ENCODE measurements at regions not wholly inside any gene's neighbourhood (a gene's known extent, or its start where the extent isn't known, plus 50 kb on each side); places are given as distances from the start of the nearest gene placed in this dataset.
"Not testable (repeated sequence)": the region's sequence is repeated elsewhere in the genome, so short reads cannot be mapped to it uniquely, and the experiment has no call there.

GRCh38 chr7:25069900-25070443 lies 55.1 kb downstream of the CYCS start:
- peak; percentile 8 for DNase-seq

DNA sequence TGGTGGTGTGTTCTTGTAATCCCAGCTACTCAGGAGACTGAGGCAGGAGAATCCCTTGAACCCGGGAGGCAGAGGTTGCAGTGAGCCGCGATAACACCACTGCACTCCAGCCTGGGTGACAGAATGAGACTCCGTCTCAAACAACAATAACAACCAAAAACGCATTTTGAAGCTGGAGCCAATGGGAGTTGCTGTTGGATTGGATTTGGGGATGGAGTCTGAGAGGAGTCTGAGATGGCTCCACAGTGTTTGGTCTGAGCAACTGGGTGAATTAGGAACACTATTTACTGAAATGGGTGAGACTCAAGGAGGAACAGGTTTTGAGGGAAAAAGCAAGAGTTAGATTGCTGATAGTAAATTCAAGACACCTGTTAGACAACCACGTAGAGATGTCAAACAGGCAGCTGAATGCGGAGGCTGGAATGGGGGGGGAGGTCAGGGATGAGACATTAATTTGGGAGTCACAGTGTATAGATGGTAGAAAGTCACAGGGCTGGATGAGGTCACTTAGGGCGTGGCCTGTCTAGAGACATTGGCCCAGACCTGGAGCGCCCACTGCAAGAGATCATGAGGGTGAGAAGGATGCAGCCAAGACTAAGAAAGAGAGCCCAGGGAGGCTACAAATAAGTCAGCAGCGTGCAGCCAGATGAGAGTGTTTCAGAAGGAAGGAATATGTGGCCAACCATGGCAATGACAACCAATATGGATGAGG lies 56.4 kb downstream of the CYCS start:
- DNase-seq: no peak

GRCh38 chr7:25067726-25068501 lies 57.1 kb downstream of the CYCS start:
- no peak for DNase-seq

DNA sequence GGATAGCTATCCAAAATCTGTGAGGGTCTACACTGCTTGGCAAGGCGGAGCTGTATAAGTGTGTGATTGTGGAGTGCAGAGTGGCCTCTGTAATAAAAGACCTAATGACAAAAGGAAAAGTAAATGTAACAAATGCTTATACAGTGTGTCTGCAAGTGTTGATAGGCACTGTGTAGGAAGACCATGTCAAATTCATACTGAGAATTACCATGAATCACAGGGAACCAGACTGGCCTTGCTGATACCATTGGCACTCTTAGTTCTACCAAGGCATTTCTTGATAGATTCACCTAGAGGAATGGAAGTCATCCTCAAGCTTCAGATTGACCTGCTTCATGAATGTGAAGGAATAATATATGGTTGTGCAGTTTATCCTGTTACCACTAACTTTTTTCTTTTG lies 58.8 kb downstream of the CYCS start:
- no peak for DNase-seq

GRCh38 chr7:25062380-25062779 lies 62.7 kb downstream of the CYCS start:
- no peak for DNase-seq

DNA sequence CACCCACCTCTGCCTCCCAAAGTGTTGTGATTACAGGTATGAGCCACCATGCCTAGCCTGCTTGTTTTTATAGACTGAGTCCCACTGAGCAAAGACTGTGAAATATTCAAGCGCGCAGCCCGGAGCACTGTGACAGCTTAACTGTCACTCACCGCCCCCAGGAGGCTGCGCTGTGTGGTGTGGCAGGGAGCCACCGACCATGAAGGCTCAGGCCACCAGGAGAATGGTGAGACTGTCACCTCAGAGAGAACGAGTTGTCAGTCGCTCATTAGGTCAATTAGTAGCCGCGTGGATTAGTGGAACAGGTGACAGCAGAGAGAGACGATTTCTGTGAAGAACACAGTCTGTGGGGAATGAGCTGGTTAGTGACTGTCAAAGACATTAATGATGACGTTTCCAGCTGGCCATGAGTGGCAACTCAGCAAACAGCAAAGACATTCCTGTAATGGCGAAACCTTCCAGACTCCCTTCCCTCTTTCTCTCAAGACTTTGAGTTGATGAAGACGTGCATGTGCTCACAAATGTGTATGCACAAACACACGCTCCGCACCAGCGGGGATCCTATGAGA lies 64.5 kb downstream of the CYCS start:
- no peak for DNase-seq

- no peak for DNase-seq
These were observed 65.5 kb downstream of the CYCS start for GRCh38 chr7:25059576-25059975.

DNA sequence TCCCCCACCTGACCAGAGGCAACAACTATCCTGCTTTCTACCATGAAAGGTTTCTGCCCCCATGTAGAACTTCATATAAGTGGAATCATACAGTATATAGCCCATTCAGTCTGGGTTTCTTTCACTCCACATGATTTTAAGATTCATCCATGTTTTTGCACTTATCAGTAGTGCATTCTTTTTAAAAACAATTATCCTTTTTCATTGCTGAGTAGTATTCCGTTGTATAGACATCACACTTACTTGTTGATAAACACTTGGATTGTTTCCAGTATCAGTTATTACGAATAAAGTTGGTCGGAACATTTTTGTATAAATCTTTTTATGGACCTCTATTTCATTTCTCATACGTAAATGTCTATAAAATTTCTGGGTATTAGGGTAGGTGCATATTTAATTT lies 68.7 kb downstream of the CYCS start:
- no peak for DNase-seq

DNA sequence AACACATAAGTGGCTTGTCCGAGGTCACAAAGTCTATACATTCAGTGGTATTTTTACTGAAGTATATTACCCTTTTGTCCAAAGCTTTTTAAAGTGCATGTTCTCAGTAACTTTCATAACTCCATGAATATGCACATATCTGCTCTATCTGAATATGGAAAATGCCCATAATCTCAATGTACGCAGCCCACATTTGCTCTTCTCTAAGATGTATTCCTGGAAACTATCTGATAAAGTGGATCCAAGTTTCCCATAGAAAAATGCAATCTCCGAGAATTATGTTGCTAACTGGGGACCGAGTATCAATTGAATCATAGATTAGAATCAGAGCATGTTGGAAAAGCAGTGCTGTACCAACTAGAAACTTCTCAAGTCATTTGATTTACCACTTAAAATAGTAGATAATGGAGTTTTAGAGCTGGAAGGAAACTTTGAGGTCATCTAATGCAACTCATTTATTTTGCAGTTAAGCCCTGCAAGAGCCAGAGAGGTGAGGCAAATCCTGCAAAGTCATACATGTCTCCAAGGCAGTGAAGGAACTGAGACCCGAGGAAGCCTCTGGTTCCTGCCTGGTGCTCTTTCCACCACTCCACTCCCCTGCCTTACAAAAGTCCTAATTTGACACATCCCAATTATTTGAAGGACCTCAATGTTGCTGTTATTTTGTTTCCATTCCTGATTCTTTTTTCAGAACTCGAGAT lies 69.4 kb downstream of the CYCS start:
- DNase-seq: no peak

- no peak for DNase-seq
These were observed 70.1 kb downstream of the CYCS start for GRCh38 chr7:25054819-25055519.

- no peak for DNase-seq
These were observed 70.2 kb upstream of the OSBPL3 start for GRCh38 chr7:25050223-25050622.

DNA sequence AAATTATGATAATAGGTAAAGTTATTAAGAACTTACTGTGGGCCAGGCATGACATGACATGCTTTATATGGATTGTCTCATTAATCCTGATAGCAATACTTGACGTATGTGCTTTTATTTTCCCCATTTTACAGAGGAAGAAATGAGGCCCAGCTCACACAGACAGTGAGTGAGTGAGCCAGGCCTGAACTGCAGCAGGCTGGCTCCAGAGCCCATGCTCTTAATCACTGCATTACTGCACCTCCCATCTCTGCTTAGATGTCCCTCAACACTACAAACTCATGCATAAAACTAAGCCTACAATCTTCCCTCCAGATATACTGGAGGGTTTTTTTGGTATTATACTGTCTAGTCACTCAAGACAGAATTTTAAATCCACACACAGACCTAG lies 68.5 kb upstream of the OSBPL3 start:
- DNase-seq: no peak

DNA sequence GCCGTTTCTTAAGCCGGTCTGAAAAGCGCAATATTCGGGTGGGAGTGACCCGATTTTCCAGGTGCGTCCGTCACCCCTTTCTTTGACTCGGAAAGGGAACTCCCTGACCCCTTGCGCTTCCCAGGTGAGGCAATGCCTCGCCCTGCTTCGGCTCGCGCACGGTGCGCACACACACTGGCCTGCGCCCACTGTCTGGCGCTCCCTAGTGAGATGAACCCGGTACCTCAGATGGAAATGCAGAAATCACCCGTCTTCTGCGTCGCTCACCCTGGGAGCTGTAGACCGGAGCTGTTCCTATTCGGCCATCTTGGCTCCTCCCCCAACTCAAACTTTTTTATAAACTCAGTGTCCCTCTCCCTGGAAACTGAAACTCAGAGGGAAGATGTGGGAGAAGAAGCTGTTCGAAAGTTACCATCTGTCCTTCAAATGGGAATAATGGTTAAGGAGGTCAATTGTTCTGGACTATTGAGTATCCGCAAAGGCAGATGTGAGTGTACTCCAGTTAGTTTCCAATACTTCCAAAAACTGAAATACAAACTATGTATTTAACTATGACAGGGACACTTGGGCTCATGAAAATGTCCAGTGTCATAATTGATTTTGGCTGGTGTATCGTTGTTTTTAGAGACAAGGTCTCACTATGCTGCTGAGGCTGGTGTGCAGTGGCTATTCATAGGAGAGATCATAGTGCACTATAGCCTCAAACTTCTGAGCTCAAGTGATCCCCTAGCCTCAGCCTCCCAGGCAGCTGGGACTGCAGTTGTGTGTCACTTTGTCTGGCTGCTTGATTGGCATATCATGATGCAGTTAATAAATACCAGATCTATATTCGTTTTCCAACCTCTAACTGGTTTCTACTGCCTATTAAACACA lies 67.8 kb upstream of the OSBPL3 start:
- not testable (repeated sequence) for DNase-seq

DNA sequence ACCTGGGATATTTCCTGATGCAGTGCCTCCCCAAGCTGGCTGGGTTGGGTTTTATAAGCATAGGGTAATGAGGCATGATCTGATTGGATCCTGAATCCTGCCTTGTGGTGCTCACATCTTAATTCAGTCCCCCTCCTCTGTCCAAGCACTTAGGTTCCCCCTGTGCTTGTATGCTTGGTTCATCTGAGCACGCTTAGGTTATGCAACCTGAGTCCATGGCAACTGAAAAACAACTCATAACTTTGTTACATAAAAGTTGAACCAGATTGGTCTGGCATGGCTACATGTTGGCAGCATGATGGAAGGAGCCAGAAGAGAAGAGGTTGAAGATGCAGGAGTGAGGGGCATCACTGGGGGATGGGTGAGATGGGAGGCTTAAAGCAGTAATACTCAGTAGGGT lies 57.3 kb upstream of the OSBPL3 start:
- no peak for DNase-seq

DNA sequence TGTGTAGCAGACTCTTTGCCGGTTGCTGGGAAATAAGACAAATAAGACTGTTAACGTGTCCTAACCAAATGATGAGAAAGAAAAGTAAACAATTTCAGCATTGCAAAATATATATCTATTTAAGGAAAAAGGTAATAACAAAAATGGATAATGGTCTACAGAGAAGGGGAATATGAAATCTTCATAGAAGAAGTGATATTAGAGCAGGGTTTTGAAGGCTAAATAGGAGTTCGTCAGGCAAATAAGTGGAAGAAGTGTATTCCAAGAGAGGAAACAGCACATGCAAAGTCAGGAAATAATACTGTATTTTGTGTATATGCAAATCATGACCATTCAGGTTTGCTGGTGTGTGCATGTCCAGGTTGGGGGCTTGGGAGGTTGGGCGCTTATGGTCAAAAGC lies 55.3 kb upstream of the OSBPL3 start:
- DNase-seq: no peak

GRCh38 chr7:25034136-25034535 lies 54.2 kb upstream of the OSBPL3 start:
- no peak for DNase-seq

DNA sequence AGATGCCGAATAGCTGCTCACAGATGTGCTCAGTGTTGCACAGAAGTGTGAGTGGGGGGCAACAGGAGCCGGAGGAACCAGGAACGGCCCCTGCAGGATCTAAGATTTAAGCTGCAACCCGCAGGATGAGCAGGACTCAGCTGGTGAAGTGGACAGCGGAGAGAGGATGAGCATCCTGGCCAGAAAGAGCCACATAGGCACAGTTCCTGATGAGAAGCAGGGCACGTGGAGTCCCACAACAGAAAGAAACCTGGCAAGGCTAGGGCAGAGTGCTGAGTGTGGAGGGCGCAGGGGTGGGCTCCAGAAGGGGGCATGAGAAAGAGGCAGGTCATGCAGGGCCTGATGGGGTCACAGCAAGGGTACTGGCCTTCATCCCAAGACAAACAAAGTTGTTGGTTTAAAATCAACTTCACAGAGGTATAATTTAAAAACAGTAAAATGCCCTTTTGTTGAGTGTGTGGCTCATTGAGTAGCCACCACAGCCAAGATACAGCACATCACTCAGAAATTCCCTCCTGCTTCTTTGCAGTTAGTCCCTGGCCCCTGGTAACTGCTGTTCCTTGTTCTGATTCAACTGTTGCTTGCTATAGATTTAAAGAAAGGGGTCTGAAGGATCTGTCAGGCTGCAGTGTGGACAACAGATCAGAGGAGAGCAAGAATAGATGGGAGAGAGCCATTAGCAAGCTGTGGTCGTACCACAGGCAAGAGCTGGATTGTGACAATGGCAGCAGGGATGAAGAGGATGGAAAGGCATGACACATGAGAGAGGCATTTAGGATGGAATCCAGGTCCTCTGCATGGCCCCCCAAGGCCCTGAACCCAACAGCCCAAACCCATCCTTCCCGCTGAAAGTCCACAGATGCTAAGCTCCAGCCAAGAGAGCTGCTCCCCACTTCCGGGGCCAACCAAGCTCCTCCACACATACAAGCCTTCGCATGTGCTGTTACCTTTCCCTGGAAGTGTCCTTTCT lies 53.1 kb upstream of the OSBPL3 start:
- DNase-seq: no peak

- no peak for DNase-seq
These were observed 51.5 kb upstream of the OSBPL3 start for GRCh38 chr7:25031432-25031831.

DNA sequence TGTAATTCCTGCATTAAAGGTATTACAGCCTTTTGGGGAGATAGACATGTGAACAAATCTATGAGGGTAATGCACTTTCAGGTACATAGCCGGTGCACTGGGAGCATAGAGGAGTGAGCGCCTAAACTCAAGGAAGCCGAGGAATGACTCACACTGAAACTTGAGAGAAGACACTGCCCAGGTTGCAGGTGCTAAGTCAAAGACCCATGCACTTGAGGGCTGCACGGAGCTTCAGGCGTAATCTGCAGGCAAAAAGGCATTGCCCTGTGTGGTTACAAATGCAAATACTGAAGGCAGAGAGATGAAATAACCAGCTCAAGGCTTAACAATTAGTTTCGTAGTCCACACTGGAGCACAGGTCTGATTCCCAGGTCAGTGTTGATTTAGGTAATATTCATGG lies 51.0 kb upstream of the OSBPL3 start:
- DNase-seq: no peak

Measured in NCI-H187 treated with DMSO at 0.1 percent for 48 hours (cell line).